Peyer's patch (tissue), 4 donors: ENCODE measurements at regions not wholly inside any gene's neighbourhood (a gene's known extent, or its start where the extent isn't known, plus 50 kb on each side); places are given as distances from the start of the nearest gene placed in this dataset.

ENCODE experiments used
- DNase-seq, 3 donors: peaks; one replicate each; pipeline ENCODE4 v3.0.0-alpha.2; 2017 to 2019
- H3K27ac ChIP-seq, 4 donors: fragments of 200-600 bp; sonication (generic); one replicate each; pipeline ENCODE4 v1.5.1; 2016 to 2019
- H3K27me3 ChIP-seq, 2 donors: fragments of 200-600 bp; sonication (generic); one replicate each; pipeline ENCODE4 v1.5.1; 2019
- H3K36me3 ChIP-seq, 3 donors: fragments of 200-600 bp; sonication (generic); one replicate each; pipeline ENCODE4 v1.5.1; 2016 to 2019
- H3K4me1 ChIP-seq, 4 donors: fragments of 200-600 bp; sonication (generic); one replicate each; pipeline ENCODE4 v1.5.1; 2016 to 2019
- H3K4me3 ChIP-seq, 4 donors: fragments of 200-600 bp; sonication (generic); 1 replicate in 3 of 4; 2 replicates in 1 of 4; pipeline ENCODE4 v1.5.1; 2016 to 2019; ENCODE audit warnings: mild to moderate bottlenecking in 1 of 4
- H3K9me3 ChIP-seq, 4 donors: fragments of 200-600 bp; sonication (generic); one replicate each; pipeline ENCODE4 v1.5.1; 2016 to 2019; ENCODE audit warnings: mild to moderate bottlenecking in 1 of 4
- POLR2A ChIP-seq, 2 donors: fragments of 450-650 bp; IDR thresholded peaks; one replicate each; pipeline ENCODE4 v1.5.1; 2017; ENCODE audit warnings: antibody characterized with exemption in 2 of 2, mild to moderate bottlenecking in 2 of 2, moderate library complexity in 2 of 2
- TF ChIP-seq, protein P1 (sequence below), 6 experiments: fragments of 450-650 bp in 4 of 6; fragments of 200-600 bp in 2 of 6; sonication (generic) in 1 of 6; IDR thresholded peaks; one replicate each; pipeline ENCODE4 v1.5.1; 2017 to 2019; ENCODE audit warnings: antibody characterized with exemption in 6 of 6, mild to moderate bottlenecking in 3 of 6, moderate library complexity in 1 of 6

DNA sequence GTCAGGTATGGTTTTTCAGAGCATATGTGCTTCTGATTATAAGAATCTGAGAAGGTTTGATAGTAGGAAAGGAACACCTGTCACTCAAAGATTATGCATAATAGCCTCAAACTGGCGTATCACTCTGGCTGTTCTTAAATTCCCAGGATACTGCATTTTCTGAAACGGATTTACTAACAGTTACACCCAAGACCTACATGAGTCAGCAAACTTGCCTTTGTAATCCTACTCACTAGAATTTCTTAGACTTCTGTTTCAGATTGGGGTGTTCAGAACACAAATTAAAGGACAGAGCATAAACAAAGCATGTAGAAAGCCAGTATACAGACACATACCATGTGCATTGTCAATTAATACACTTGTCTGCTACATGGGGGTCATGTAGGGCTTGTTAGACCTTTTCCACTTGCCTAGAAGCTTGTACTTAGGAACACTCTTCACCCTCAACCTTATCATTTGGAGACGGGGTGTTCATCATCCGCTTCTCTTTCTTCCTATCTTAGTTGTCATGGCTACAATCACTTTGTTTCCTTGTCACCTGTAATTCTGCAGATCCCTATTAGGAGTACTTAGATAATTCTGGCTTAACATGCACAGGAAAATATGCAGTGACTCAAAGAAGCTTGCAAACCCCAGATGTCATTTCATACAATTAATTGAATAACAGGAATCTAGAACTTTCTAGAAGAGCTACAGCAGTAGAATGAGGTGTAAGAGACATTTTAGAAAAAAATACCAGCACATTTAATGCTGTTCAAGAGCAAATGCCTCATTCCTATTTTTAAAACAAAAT, 593.0 kb upstream of the TENM3 start:
- no peaks in the 10 kb centered on the region for H3K27me3 ChIP-seq
- TF ChIP-seq, protein P1, sequence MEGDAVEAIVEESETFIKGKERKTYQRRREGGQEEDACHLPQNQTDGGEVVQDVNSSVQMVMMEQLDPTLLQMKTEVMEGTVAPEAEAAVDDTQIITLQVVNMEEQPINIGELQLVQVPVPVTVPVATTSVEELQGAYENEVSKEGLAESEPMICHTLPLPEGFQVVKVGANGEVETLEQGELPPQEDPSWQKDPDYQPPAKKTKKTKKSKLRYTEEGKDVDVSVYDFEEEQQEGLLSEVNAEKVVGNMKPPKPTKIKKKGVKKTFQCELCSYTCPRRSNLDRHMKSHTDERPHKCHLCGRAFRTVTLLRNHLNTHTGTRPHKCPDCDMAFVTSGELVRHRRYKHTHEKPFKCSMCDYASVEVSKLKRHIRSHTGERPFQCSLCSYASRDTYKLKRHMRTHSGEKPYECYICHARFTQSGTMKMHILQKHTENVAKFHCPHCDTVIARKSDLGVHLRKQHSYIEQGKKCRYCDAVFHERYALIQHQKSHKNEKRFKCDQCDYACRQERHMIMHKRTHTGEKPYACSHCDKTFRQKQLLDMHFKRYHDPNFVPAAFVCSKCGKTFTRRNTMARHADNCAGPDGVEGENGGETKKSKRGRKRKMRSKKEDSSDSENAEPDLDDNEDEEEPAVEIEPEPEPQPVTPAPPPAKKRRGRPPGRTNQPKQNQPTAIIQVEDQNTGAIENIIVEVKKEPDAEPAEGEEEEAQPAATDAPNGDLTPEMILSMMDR (IDR thresholded peaks at IDR 0.05) = no peak
- no peak for TF ChIP-seq POLR2A (IDR thresholded peaks at IDR 0.05)
- DNase-seq = no peak

DNA sequence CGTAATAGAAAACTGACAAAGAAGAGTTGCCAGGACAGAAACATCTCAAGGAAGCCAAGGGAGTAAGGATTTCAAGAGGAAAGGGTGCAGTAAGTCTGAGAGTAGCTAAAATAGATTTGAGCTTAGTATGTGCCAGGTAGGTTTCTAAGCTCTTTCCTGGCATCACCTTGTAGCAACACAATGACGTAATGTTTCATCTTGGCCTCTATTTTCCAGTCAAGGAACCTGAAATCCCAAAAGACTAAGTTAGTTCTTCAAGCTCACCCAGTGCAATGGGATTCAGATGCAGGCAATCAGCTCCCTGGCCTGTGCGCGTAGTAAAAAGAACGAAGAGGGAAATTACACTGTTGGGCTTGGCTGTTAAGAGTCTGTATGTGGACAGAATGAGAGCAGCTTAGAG, 586.5 kb upstream of the TENM3 start:
- no peak overlapping the region for H3K27ac ChIP-seq
- H3K4me1 ChIP-seq = no peaks in the 10 kb centered on the region
- H3K9me3 ChIP-seq = no peaks in the 10 kb centered on the region
- TF ChIP-seq, protein P1 (IDR thresholded peaks at IDR 0.05) = no peak
- no peak for TF ChIP-seq POLR2A (IDR thresholded peaks at IDR 0.05)
- H3K27me3 ChIP-seq = no peaks in the 10 kb centered on the region
- DNase-seq = no peak
- no peak overlapping the region for H3K4me3 ChIP-seq
- H3K36me3 ChIP-seq = no peaks in the 10 kb centered on the region

More for the DNA sequence above, 593.0 kb upstream of the TENM3 start:
- Histone ChIP-seq H3K4me3 (no peak overlapping the region), H3K9me3 (no peaks in the 10 kb centered on the region), H3K36me3 (no peaks in the 10 kb centered on the region), H3K4me1 (no peaks in the 10 kb centered on the region), H3K27ac (no peak overlapping the region)

DNA sequence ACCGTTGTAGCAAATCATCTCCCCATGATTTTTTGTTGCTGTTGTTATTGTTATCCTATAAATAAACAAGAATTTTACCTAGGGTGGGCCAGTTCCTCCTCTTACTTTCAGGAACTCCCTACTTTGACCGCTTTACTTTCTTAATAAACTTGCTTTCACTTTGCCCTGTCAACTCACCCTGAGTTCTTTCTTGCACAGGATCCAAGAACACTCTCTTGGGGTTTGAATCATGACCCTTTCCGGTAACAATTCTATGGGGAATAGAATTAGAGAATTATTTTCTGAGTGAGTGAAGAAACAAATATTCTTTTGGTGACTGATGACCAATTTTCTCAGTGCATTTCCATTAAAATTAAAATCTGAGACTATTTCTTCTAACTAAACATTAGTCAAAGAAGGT, 584.0 kb upstream of the TENM3 start:
- no peak overlapping the region for H3K4me3 ChIP-seq
- no peak overlapping the region for H3K27ac ChIP-seq
- no peaks in the 10 kb centered on the region for H3K9me3 ChIP-seq
- no peaks in the 10 kb centered on the region for H3K36me3 ChIP-seq
- no peaks in the 10 kb centered on the region for H3K27me3 ChIP-seq
- TF ChIP-seq, protein P1 (IDR thresholded peaks at IDR 0.05) = no peak
- TF ChIP-seq POLR2A (IDR thresholded peaks at IDR 0.05) = no peak
- DNase-seq = no peak
- no peaks in the 10 kb centered on the region for H3K4me1 ChIP-seq

DNA sequence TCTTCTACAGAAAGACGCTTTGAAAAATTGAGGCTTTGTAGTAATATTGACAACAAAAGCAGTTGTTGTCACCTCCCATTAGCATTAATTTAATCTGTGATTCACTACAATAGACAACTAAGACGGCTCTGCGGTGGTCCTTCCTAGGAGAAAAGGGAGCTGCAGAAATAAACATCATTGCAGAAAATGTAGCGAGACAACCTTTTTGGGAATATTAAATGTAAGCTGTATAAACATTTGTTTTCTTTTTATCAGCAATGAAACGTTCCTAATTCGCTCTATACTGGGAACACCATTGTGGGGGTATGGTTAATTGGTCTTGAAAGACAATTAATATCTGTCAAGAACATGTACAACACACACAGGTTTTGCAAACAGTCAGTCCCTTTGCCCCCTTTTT, 583.3 kb upstream of the TENM3 start:
- Histone ChIP-seq H3K9me3 (no peaks in the 10 kb centered on the region), H3K27ac (no peak overlapping the region), H3K4me1 (no peaks in the 10 kb centered on the region), H3K27me3 (no peaks in the 10 kb centered on the region), H3K4me3 (no peak overlapping the region), H3K36me3 (no peaks in the 10 kb centered on the region)
- TF ChIP-seq, protein P1 (IDR thresholded peaks at IDR 0.05) = no peak
- no peak for TF ChIP-seq POLR2A (IDR thresholded peaks at IDR 0.05)
- no peak for DNase-seq

DNA sequence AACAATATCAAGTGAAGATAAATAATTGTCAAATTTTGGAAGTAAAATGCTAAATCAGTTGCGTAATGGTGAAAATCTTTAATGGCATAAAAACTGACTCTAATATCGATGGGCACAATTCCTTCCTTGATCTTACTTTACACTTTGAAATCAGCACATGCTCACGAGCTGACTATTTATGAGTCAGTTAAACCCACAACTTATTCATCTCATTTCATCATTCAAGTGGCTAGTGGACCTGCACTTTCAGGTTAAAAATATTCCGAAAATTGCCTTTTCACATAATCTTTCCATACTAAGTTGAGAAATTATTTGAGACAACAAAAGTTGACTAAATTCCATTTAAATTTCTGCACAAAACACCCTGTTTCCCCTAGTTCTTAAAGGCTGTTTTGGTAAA, 582.1 kb upstream of the TENM3 start:
- no peak for TF ChIP-seq POLR2A (IDR thresholded peaks at IDR 0.05)
- TF ChIP-seq, protein P1 (IDR thresholded peaks at IDR 0.05) = no peak
- DNase-seq = no peak
- H3K36me3 ChIP-seq = no peaks in the 10 kb centered on the region

More for the DNA sequence above, 582.1 kb upstream of the TENM3 start:
- Histone ChIP-seq H3K4me3 (no peak overlapping the region), H3K27me3 (no peaks in the 10 kb centered on the region), H3K4me1 (no peaks in the 10 kb centered on the region), H3K27ac (no peak overlapping the region), H3K9me3 (no peaks in the 10 kb centered on the region)
